Parathyroid adenoma (tissue), 2 donors: ENCODE measurements at regions not wholly inside any gene's neighbourhood (a gene's known extent, or its start where the extent isn't known, plus 50 kb on each side); places are given as distances from the start of the nearest gene placed in this dataset.

Experiments used
- H2AFZ ChIP-seq: fragments of 300-600 bp; sonication (generic); one replicate; pipeline ENCODE4 v1.7.0; 2017; ENCODE audit warnings: antibody characterized with exemption, mild to moderate bottlenecking
- H3K27ac ChIP-seq: fragments of 300-600 bp; sonication (generic); one replicate; pipeline ENCODE4 v1.7.0; 2017
- H3K27me3 ChIP-seq: fragments of 300-600 bp; sonication (generic); one replicate; pipeline ENCODE4 v1.7.0; 2017; ENCODE audit warnings: low read length; ENCODE audit not compliant: control insufficient read depth, insufficient read depth
- H3K36me3 ChIP-seq: fragments of 300-600 bp; sonication (generic); one replicate; pipeline ENCODE4 v1.7.0; 2017; ENCODE audit warnings: low read length; ENCODE audit not compliant: control insufficient read depth, insufficient read depth
- H3K4me1 ChIP-seq: fragments of 300-600 bp; sonication (generic); one replicate; pipeline ENCODE4 v1.7.0; 2017; ENCODE audit warnings: control low read depth
- H3K4me2 ChIP-seq: fragments of 300-600 bp; sonication (generic); one replicate; pipeline ENCODE4 v1.7.0; 2017; ENCODE audit warnings: low read length
- H3K4me3 ChIP-seq: fragments of 300-600 bp; sonication (generic); one replicate; pipeline ENCODE4 v1.7.0; 2017; ENCODE audit warnings: low read depth, low read length
- H3K79me2 ChIP-seq: fragments of 300-600 bp; sonication (generic); one replicate; pipeline ENCODE4 v1.7.0; 2017; ENCODE audit warnings: control low read depth
- H3K9ac ChIP-seq: fragments of 300-600 bp; sonication (generic); one replicate; pipeline ENCODE4 v1.7.0; 2017; ENCODE audit warnings: mild to moderate bottlenecking
- H3K9me3 ChIP-seq: fragments of 300-600 bp; sonication (generic); one replicate; pipeline ENCODE4 v1.7.0; 2017; ENCODE audit warnings: low read length; ENCODE audit not compliant: control insufficient read depth
- CTCF ChIP-seq: fragments of 300-600 bp; sonication (generic); IDR thresholded peaks from one replicate; pipeline ENCODE4 v1.7.0; 2017; ENCODE audit warnings: antibody characterized with exemption, mild to moderate bottlenecking
- donor health status: primary hyperparathyroidism.

GRCh38 chr2:195586062-195586714 is 70.8 kb upstream of the SLC39A10 start:
- Histone ChIP-seq H2AFZ (no peak overlapping the region), H3K27ac (no peak overlapping the region)

GRCh38 chr2:195582188-195582587 is 74.8 kb upstream of the SLC39A10 start:
- Histone ChIP-seq H3K36me3 (no peaks in the 10 kb centered on the region), H3K4me3 (no peak overlapping the region), H3K27ac (no peak overlapping the region), H3K79me2 (no peaks in the 10 kb centered on the region), H3K27me3 (no peaks in the 10 kb centered on the region), H3K9ac (no peak overlapping the region), H3K4me2 (no peak overlapping the region), H2AFZ (no peak overlapping the region), H3K4me1 (no peaks in the 10 kb centered on the region), H3K9me3 (no peaks in the 10 kb centered on the region)
- no peak for TF ChIP-seq CTCF

More at GRCh38 chr2:195586062-195586714, 70.8 kb upstream of the SLC39A10 start:
- Histone ChIP-seq H3K79me2 (no peaks in the 10 kb centered on the region), H3K27me3 (no peaks in the 10 kb centered on the region), H3K4me2 (no peak overlapping the region), H3K4me1 (no peaks in the 10 kb centered on the region), H3K4me3 (no peak overlapping the region), H3K9ac (no peak overlapping the region), H3K36me3 (no peaks in the 10 kb centered on the region), H3K9me3 (no peaks in the 10 kb centered on the region)
- no peak for TF ChIP-seq CTCF

GRCh38 chr2:195579776-195580555 is 77.1 kb upstream of the SLC39A10 start:
- no peak for TF ChIP-seq CTCF

GRCh38 chr2:195575879-195576401 is 81.1 kb upstream of the SLC39A10 start:
- H3K4me3 ChIP-seq: no peak overlapping the region
- H3K4me2 ChIP-seq: no peak overlapping the region
- no peaks in the 10 kb centered on the region for H3K79me2 ChIP-seq
- H3K9me3 ChIP-seq: no peaks in the 10 kb centered on the region
- no peak overlapping the region for H3K27ac ChIP-seq
- no peaks in the 10 kb centered on the region for H3K36me3 ChIP-seq
- TF ChIP-seq CTCF: no peak
- H3K27me3 ChIP-seq: no peaks in the 10 kb centered on the region
- H3K4me1 ChIP-seq: no peaks in the 10 kb centered on the region
- no peak overlapping the region for H3K9ac ChIP-seq
- no peak overlapping the region for H2AFZ ChIP-seq

More at GRCh38 chr2:195579776-195580555, 77.1 kb upstream of the SLC39A10 start:
- H3K27ac ChIP-seq: no peak overlapping the region
- H3K27me3 ChIP-seq: no peaks in the 10 kb centered on the region
- H3K4me3 ChIP-seq: no peak overlapping the region
- H3K79me2 ChIP-seq: no peaks in the 10 kb centered on the region
- H2AFZ ChIP-seq: no peak overlapping the region
- H3K9ac ChIP-seq: no peak overlapping the region
- no peaks in the 10 kb centered on the region for H3K36me3 ChIP-seq
- H3K9me3 ChIP-seq: no peaks in the 10 kb centered on the region
- H3K4me2 ChIP-seq: no peak overlapping the region
- H3K4me1 ChIP-seq: no peaks in the 10 kb centered on the region
